Natural killer cell (primary cell): ENCODE measurements at regions not wholly inside any gene's neighbourhood (a gene's known extent, or its start where the extent isn't known, plus 50 kb on each side); places are given as distances from the start of the nearest gene placed in this dataset.

Source experiments
- ATAC-seq, 3 donors: fragments of 150-1000 bp in 2 of 3; fragments of 200-7000 bp in 1 of 3; cut with Tn5 transposase; 1 replicate in 1 of 3; 2 replicates in 2 of 3; pipeline ENCODE4 v1.10.0; 2021; ENCODE audit warnings: mild to moderate bottlenecking in 2 of 3, moderate library complexity in 2 of 3
- DNase-seq, 2 donors: peaks; one replicate each; pipeline versions ENCODE4 v3.0.0 to v3.0.0-alpha.2; 2013 to 2021; ENCODE audit warnings: mixed read lengths in 1 of 2
- H3K27ac ChIP-seq: one replicate; pipeline ENCODE4 v1.5.1; 2013; ENCODE audit warnings: mild to moderate bottlenecking, low read length
- H3K27me3 ChIP-seq: one replicate; pipeline ENCODE4 v1.6.1; 2013; ENCODE audit warnings: low read length; ENCODE audit not compliant: control insufficient read depth, insufficient read depth
- H3K36me3 ChIP-seq: one replicate; pipeline ENCODE4 v1.6.1; 2013; ENCODE audit warnings: low read length; ENCODE audit not compliant: control insufficient read depth, insufficient read depth
- H3K4me1 ChIP-seq: one replicate; pipeline ENCODE4 v1.6.1; 2013; ENCODE audit warnings: low read length; ENCODE audit not compliant: control insufficient read depth, insufficient read depth
- H3K4me3 ChIP-seq: one replicate; pipeline ENCODE4 v1.5.1; 2013; ENCODE audit warnings: low read length
- H3K9me3 ChIP-seq: one replicate; pipeline ENCODE4 v1.6.1; 2013; ENCODE audit warnings: low read length; ENCODE audit not compliant: control insufficient read depth, insufficient read depth
- H3K27ac Mint-ChIP-seq, 2 donors: one replicate each; pipeline ENCODE4 v1.8.0; 2022; ENCODE audit warnings: mild to moderate bottlenecking in 2 of 2, mixed read lengths in 2 of 2, moderate library complexity in 1 of 2
- H3K27me3 Mint-ChIP-seq, 2 donors: one replicate each; pipeline ENCODE4 v1.8.0; 2022; ENCODE audit warnings: low read depth in 2 of 2, mixed read lengths in 2 of 2
- H3K36me3 Mint-ChIP-seq: one replicate; pipeline ENCODE4 v1.8.0; 2022; ENCODE audit warnings: mixed read lengths
- H3K4me1 Mint-ChIP-seq, 2 donors: one replicate each; pipeline ENCODE4 v1.8.0; 2022; ENCODE audit warnings: mixed read lengths in 2 of 2
- H3K4me3 Mint-ChIP-seq: one replicate; pipeline ENCODE4 v1.8.0; 2022; ENCODE audit warnings: mild to moderate bottlenecking, moderate library complexity, mixed read lengths
- H3K9me3 Mint-ChIP-seq, 2 donors: one replicate each; pipeline ENCODE4 v1.8.0; 2022; ENCODE audit warnings: mixed read lengths in 2 of 2
- CTCF ChIP-seq: fragments of 200-600 bp; IDR thresholded peaks from one replicate; pipeline ENCODE4 v1.8.0; 2022; ENCODE audit warnings: antibody characterized with exemption
- WGBS: methylation state at CpG from one replicate; pipeline ENCODE4 v1.1.7; 2013; ENCODE audit warnings: missing lambda C conversion rate; ENCODE audit not compliant: insufficient coverage; 5-methylcytosine and 5-hydroxymethylcytosine counted together
- intact Hi-C: fragments of 100-400 bp; cut with micrococcal nuclease; formaldehyde crosslinking; loops from one replicate; pipeline ENCODE4 v1.14.2; 2022

- Histone ChIP-seq H3K4me3 (no peak overlapping the region), H3K36me3 (no peaks in the 10 kb centered on the region), H3K27me3 (no peaks in the 10 kb centered on the region), H3K4me1 (no peaks in the 10 kb centered on the region), H3K27ac (no peak overlapping the region), H3K9me3 (no peaks in the 10 kb centered on the region)
- DNase-seq (no peak), ATAC-seq (no peak)
- Mint-ChIP-seq H3K27me3 (no peaks in the 10 kb centered on the region), H3K4me1 (no peaks in the 10 kb centered on the region), H3K36me3 (no peaks in the 10 kb centered on the region), H3K4me3 (no peak overlapping the region), H3K9me3 (peaks cover 4 to 7% of the 10 kb centered on the region in 2 donors), H3K27ac (no peak overlapping the region)
- intact Hi-C loops: no loop called here
- no peak for TF ChIP-seq CTCF
- WGBS: 92% methylated on average over 2 of the region's 2 CpGs
These were observed 557.7 kb upstream of the TENM3 start for GRCh38 chr4:181685461-181685860.

- no peaks in the 10 kb centered on the region for H3K4me1 Mint-ChIP-seq
These were observed 557.3 kb upstream of the TENM3 start for GRCh38 chr4:181685911-181686310.

GRCh38 chr4:181687116-181687515 is 556.1 kb upstream of the TENM3 start:
- Mint-ChIP-seq H3K4me1 (no peaks in the 10 kb centered on the region), H3K9me3 (peaks cover 4 to 7% of the 10 kb centered on the region in 2 donors), H3K36me3 (no peaks in the 10 kb centered on the region), H3K27ac (no peak overlapping the region), H3K27me3 (no peaks in the 10 kb centered on the region), H3K4me3 (no peak overlapping the region)
- Histone ChIP-seq H3K27ac (no peak overlapping the region), H3K4me1 (no peaks in the 10 kb centered on the region), H3K4me3 (no peak overlapping the region), H3K27me3 (no peaks in the 10 kb centered on the region), H3K9me3 (no peaks in the 10 kb centered on the region), H3K36me3 (no peaks in the 10 kb centered on the region)
- TF ChIP-seq CTCF: no peak
- no peak for ATAC-seq
- 60% methylated on average over 4 of the region's 4 CpGs for WGBS
- intact Hi-C loops: no loop called here
- DNase-seq: no peak

More at GRCh38 chr4:181685911-181686310, 557.3 kb upstream of the TENM3 start:
- peaks cover 4 to 7% of the 10 kb centered on the region in 2 donors for H3K9me3 Mint-ChIP-seq
- Histone ChIP-seq H3K4me1 (no peaks in the 10 kb centered on the region), H3K36me3 (no peaks in the 10 kb centered on the region), H3K27ac (no peak overlapping the region), H3K9me3 (no peaks in the 10 kb centered on the region), H3K4me3 (no peak overlapping the region), H3K27me3 (no peaks in the 10 kb centered on the region)
- 92% methylated on average over 4 of the region's 4 CpGs for WGBS
- H3K4me3 Mint-ChIP-seq: no peak overlapping the region
- H3K36me3 Mint-ChIP-seq: no peaks in the 10 kb centered on the region
- DNase-seq (no peak), ATAC-seq (no peak)
- intact Hi-C loops: no loop called here
- TF ChIP-seq CTCF: no peak
- H3K27me3 Mint-ChIP-seq: no peaks in the 10 kb centered on the region
- H3K27ac Mint-ChIP-seq: no peak overlapping the region

GRCh38 chr4:181688432-181688831 is 554.8 kb upstream of the TENM3 start:
- Histone ChIP-seq H3K4me3 (no peak overlapping the region), H3K4me1 (no peaks in the 10 kb centered on the region), H3K27ac (no peak overlapping the region), H3K36me3 (no peaks in the 10 kb centered on the region), H3K27me3 (no peaks in the 10 kb centered on the region), H3K9me3 (no peaks in the 10 kb centered on the region)
- H3K4me3 Mint-ChIP-seq: no peak overlapping the region
- TF ChIP-seq CTCF: no peak
- H3K4me1 Mint-ChIP-seq: no peaks in the 10 kb centered on the region
- 55% methylated on average over 3 of the region's 3 CpGs for WGBS
- peaks cover 0 to 4% of the 10 kb centered on the region in 2 donors for H3K9me3 Mint-ChIP-seq
- no peak overlapping the region for H3K27ac Mint-ChIP-seq
- H3K36me3 Mint-ChIP-seq: no peaks in the 10 kb centered on the region
- intact Hi-C loops: no loop called here
- H3K27me3 Mint-ChIP-seq: no peaks in the 10 kb centered on the region
- DNase-seq (no peak), ATAC-seq (no peak)
